Activated CD4-positive, alpha-beta T cell treated with anti-CD3 and anti-CD28 coated beads, Interleukin-2, amount 10 ng/mL, durations not matched to agents 24 days and 14 days (primary cell): ENCODE measurements at regions not wholly inside any gene's neighbourhood (a gene's known extent, or its start where the extent isn't known, plus 50 kb on each side); places are given as distances from the start of the nearest gene placed in this dataset.

ENCODE experiments used
- DNase-seq: peaks from one replicate; pipeline ENCODE4 v3.0.0; 2022
- H3K27ac Mint-ChIP-seq: one replicate; pipeline ENCODE4 v1.8.0; 2022; ENCODE audit warnings: mild to moderate bottlenecking, mixed read lengths
- H3K27me3 Mint-ChIP-seq: one replicate; pipeline ENCODE4 v1.8.0; 2022; ENCODE audit warnings: mixed read lengths
- H3K36me3 Mint-ChIP-seq: one replicate; pipeline ENCODE4 v1.8.0; 2022; ENCODE audit warnings: low read depth, mild to moderate bottlenecking, mixed read lengths
- H3K4me1 Mint-ChIP-seq: one replicate; pipeline ENCODE4 v1.8.0; 2021; ENCODE audit warnings: mixed read lengths
- H3K4me3 Mint-ChIP-seq: one replicate; pipeline ENCODE4 v1.8.0; 2022; ENCODE audit warnings: mild to moderate bottlenecking, moderate library complexity, mixed read lengths
- H3K9me3 Mint-ChIP-seq: one replicate; pipeline ENCODE4 v1.8.0; 2021; ENCODE audit warnings: mixed read lengths
- intact Hi-C: fragments of 100-400 bp; cut with micrococcal nuclease; formaldehyde crosslinking; loops from one replicate; pipeline ENCODE4 v1.15.1; 2023

DNA sequence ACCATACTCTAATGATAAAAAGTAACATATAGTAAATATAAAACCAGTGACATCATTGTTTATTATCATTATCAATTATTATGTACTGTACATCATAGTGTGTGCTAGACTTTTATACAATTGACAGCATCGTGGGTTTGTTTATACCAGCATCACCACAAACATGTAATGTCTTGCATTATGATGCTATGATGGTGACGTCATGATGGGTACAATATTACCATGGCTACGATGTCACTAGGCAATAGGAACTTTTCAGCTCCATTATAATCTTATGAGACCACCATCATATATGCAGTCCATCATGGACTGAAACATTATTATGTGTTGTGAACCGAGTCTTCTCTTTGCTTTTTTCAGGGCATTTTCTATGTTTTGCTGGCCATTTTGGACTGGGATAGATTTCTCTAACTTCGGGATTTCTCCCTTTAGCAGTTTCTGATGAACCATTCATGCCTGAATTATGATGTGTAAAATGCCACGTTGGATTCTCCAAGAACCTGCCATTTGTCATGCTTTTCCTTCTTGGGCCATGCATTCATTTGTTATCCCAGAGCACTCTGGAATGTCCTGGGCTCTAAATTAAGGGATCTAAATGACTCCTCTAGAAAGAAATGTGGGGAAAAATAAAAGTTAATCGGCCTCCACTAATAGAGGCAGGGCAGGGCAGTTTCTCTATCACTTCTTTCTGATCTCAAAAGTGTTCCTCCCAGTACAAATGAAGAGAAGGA lies 325.6 kb upstream of the TNP1 start:
- intact Hi-C loops: no loop called here
- H3K4me1 Mint-ChIP-seq: no peaks in the 10 kb centered on the region
- H3K4me3 Mint-ChIP-seq: no peak overlapping the region
- peaks cover 3% of the 10 kb centered on the region for H3K9me3 Mint-ChIP-seq
- H3K27ac Mint-ChIP-seq: no peak overlapping the region
- no peaks in the 10 kb centered on the region for H3K27me3 Mint-ChIP-seq
- no peak for DNase-seq
- no peaks in the 10 kb centered on the region for H3K36me3 Mint-ChIP-seq

DNA sequence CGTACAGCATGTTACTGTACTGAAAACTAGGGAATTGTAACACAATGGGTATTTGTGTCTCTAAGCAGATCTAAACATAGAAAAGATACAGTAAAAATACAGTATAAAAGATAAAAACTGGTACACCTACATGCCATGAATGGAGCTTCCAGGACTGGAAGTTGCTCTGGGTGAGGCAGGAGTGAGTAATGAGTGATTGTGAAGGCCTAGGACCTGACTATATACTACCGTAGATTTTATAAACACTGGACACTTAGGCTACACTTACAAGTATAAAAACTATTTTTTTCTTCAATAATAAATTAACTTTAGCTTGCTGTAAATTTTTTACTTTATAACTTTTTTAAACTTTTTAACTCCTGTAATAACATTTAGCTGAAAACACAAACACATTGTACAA lies 324.4 kb upstream of the TNP1 start:
- no peak overlapping the region for H3K4me3 Mint-ChIP-seq
- H3K4me1 Mint-ChIP-seq: no peaks in the 10 kb centered on the region
- H3K27me3 Mint-ChIP-seq: no peaks in the 10 kb centered on the region
- DNase-seq: no peak
- no peaks in the 10 kb centered on the region for H3K36me3 Mint-ChIP-seq
- no peak overlapping the region for H3K27ac Mint-ChIP-seq
- intact Hi-C loops: no loop called here
- H3K9me3 Mint-ChIP-seq: peaks cover 4% of the 10 kb centered on the region

DNA sequence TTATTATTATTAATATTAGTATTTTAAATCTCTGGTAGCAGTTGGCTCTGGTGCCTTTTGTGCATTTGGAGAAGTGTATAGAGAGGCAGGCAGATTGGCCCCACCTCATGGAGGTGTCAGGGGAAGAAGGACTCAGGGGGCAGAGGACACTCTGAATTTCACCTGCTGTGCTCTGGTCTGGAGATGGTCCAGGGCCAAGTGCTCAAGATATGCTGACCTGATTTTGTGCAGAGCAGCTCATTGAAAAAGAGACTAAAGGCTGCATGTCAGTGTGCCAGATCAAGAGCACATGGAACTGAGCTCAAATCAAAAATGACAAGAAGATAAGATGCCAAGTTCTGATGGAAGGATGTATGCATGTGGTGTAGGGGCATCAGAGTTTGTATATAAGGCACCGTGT lies 323.6 kb upstream of the TNP1 start:
- peaks cover 9% of the 10 kb centered on the region for H3K9me3 Mint-ChIP-seq
- no peaks in the 10 kb centered on the region for H3K4me1 Mint-ChIP-seq
- DNase-seq: no peak
- intact Hi-C loops: no loop called here
- peaks cover 2% of the 10 kb centered on the region for H3K27me3 Mint-ChIP-seq
- no peak overlapping the region for H3K4me3 Mint-ChIP-seq
- H3K27ac Mint-ChIP-seq: no peak overlapping the region
- no peaks in the 10 kb centered on the region for H3K36me3 Mint-ChIP-seq

DNA sequence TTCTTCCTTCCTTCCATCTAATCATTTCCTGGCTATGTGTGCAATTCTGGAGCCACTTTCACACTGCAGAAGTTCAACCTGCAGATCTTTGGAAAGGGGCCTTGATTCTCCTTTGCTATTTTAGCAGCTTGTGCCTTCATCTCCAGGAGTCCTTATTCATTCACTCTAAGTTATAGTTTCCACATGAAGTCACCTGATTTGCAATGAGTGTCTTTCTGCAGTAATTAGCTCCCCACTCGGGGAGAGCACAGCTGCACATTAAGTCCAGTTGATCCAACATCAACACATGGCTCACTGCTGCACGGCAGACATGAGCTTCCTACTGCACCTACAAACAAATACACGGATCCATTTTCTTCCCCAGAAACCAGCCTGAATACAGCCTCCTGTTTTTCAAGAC lies 323.1 kb upstream of the TNP1 start:
- H3K27ac Mint-ChIP-seq: no peak overlapping the region
- peaks cover 4% of the 10 kb centered on the region for H3K27me3 Mint-ChIP-seq
- intact Hi-C loops: no loop called here
- H3K4me1 Mint-ChIP-seq: no peaks in the 10 kb centered on the region
- H3K9me3 Mint-ChIP-seq: peaks cover 13% of the 10 kb centered on the region
- H3K4me3 Mint-ChIP-seq: no peak overlapping the region
- DNase-seq: no peak
- H3K36me3 Mint-ChIP-seq: no peaks in the 10 kb centered on the region

DNA sequence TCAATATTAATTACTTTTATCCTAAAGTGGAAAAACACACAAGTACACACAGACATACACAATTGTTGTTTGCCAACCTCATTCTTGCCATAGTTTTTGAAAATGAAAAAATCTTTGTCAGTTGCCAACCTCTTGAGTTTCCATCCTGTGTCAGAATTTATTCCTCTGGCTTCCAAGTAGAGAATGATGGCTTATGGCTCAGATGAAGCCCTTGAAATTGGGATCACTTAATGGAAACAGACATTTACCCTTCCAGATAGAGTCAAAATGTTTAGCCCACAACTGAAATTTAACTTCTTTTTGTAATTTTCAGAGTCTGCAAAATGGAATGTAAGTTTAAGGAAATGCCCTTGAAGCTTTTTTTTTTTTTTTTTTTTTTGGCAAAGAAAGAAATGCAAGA lies 321.6 kb upstream of the TNP1 start:
- Mint-ChIP-seq H3K9me3 (peaks cover 16% of the 10 kb centered on the region), H3K36me3 (no peaks in the 10 kb centered on the region), H3K4me1 (no peaks in the 10 kb centered on the region), H3K27me3 (peaks cover 4% of the 10 kb centered on the region), H3K4me3 (no peak overlapping the region), H3K27ac (no peak overlapping the region)
- intact Hi-C loops: no loop called here
- DNase-seq: no peak

DNA sequence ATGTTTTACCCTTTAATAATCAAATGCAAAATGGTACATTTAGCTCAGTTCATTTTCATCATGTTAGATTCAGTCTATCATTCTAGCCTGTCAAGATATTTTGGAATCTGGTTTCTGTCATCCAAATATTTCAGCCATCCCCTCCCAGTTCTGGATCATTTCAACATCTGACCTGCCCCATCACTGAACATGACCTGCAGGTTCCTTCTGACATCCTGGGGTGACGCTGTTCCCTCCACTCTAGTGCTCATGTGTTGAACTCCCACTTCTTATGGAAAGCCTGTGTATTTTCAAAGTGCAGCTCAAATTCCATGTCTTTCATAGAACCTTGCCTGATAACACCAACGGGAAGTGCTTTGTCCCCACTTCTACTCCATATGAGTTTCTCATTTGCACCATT lies 320.0 kb upstream of the TNP1 start:
- Mint-ChIP-seq H3K27ac (no peak overlapping the region), H3K9me3 (peaks cover 19% of the 10 kb centered on the region)

DNA sequence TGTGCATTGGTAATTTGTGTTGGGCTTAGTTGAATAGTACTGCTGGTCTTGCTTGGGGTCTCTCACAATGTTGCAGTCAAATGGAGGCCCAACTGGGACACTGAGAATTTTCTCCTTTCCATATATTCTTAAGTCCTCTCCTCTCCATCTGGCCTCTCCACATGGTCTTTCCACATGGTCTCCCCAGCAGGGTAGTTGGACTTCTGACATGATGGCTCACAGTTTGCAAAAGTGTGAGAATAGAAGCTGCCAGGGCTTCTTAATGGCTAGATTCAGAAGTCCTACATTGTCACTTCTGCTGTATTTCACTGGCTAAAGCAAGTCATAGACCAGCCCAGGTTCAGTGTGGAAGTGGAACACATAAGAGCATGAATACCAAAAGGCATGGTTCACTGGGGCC lies 318.5 kb upstream of the TNP1 start:
- H3K36me3 Mint-ChIP-seq: no peaks in the 10 kb centered on the region
- H3K4me1 Mint-ChIP-seq: no peaks in the 10 kb centered on the region
- no peak overlapping the region for H3K4me3 Mint-ChIP-seq
- no peak for DNase-seq
- intact Hi-C loops: no loop called here
- peaks cover 19% of the 10 kb centered on the region for H3K9me3 Mint-ChIP-seq
- H3K27me3 Mint-ChIP-seq: peaks cover 8% of the 10 kb centered on the region
- H3K27ac Mint-ChIP-seq: no peak overlapping the region

More for the DNA sequence above, 320.0 kb upstream of the TNP1 start:
- Mint-ChIP-seq H3K27me3 (peaks cover 4% of the 10 kb centered on the region), H3K4me3 (no peak overlapping the region), H3K36me3 (no peaks in the 10 kb centered on the region), H3K4me1 (no peaks in the 10 kb centered on the region)
- no peak for DNase-seq
- intact Hi-C loops: no loop called here

DNA sequence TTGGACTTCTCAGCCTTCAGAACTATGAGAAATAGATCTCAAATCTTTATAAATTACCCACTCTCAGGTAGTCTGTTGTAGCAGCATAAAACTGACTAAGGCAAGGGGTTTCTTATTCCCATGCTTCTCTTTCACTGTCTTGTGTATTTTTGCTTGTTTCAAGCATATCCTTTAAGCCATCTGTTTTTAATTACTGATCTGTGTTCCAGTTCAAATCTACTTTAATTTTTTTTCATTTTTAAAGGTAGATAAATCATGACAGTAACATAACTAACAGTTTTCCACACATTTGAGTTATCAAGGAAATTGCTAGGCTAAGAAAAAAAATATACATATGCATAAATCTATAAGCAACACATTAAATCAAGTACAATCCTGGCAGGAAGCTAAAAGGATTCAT lies 317.9 kb upstream of the TNP1 start:
- Mint-ChIP-seq H3K27me3 (peaks cover 8% of the 10 kb centered on the region), H3K27ac (no peak overlapping the region), H3K4me1 (no peaks in the 10 kb centered on the region), H3K9me3 (peaks cover 19% of the 10 kb centered on the region), H3K36me3 (no peaks in the 10 kb centered on the region), H3K4me3 (no peak overlapping the region)
- no peak for DNase-seq
- intact Hi-C loops: no loop called here

DNA sequence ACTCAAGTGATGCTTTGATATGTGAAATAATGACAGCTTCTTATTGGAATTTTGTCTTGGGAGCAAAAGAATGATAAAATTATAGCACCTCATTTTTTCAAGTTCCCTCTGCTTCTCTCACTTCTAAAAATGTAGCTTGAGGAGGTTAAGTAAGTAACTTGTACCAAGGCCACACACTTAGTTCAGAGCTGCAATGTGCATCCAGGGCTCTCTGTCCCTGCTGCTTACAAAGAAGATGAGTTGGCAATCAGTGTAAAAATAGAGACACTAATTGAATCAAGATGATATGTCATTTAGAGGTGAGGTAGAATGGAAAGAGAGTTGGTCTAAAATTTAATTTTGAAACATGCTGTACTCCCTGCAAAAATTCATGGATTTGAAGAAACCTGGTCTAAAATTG lies 312.0 kb upstream of the TNP1 start:
- Mint-ChIP-seq H3K4me3 (no peak overlapping the region), H3K9me3 (peaks cover 14% of the 10 kb centered on the region), H3K4me1 (no peaks in the 10 kb centered on the region), H3K27ac (no peak overlapping the region), H3K36me3 (no peaks in the 10 kb centered on the region), H3K27me3 (peaks cover 10% of the 10 kb centered on the region)
- DNase-seq: no peak
- intact Hi-C loops: no loop called here

DNA sequence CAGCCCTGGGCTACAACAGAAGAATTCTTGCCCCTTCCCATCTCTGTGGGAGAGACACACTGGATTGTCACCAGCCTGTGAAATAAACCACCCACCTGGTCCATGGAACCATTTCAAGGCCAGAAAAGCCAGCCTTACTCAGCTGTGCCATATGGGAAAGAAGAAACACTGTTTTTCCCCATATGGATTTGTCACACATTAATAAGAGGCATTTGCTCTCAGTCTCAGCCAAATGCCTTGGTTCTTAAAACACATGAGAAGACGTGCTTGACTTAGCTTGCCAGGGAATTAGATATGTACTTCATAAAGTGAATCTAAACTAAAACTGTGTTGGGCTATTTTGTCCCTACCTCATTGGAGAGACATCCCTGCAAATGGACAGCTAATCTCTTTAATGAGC lies 308.6 kb upstream of the TNP1 start:
- Mint-ChIP-seq H3K27ac (no peak overlapping the region), H3K4me1 (no peaks in the 10 kb centered on the region), H3K36me3 (no peaks in the 10 kb centered on the region), H3K27me3 (peaks cover 9% of the 10 kb centered on the region), H3K9me3 (peaks cover 8% of the 10 kb centered on the region), H3K4me3 (no peak overlapping the region)
- no peak for DNase-seq
- intact Hi-C loops: no loop called here

DNA sequence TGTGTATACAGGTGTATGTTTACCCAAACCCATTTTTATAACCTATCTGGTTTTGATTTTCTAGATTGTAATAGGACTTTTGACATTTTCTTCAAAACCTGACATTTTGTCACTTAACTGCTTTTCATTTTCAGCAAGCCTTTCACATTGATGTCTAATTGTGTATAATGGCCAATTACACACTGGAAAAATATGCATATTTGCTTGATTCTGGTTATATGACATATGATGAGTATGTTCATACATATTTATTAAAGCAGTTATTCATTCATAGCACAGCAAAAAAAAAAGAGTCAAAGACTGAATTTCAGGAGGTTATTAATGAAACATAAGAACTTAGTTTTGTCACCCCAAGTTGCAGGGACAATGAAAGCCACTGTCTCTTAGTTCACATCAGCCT lies 307.7 kb upstream of the TNP1 start:
- Mint-ChIP-seq H3K27me3 (peaks cover 9% of the 10 kb centered on the region), H3K9me3 (peaks cover 8% of the 10 kb centered on the region), H3K27ac (no peak overlapping the region), H3K4me3 (no peak overlapping the region), H3K36me3 (no peaks in the 10 kb centered on the region), H3K4me1 (peaks cover 8% of the 10 kb centered on the region)
- DNase-seq: no peak
- intact Hi-C loops: no loop called here

DNA sequence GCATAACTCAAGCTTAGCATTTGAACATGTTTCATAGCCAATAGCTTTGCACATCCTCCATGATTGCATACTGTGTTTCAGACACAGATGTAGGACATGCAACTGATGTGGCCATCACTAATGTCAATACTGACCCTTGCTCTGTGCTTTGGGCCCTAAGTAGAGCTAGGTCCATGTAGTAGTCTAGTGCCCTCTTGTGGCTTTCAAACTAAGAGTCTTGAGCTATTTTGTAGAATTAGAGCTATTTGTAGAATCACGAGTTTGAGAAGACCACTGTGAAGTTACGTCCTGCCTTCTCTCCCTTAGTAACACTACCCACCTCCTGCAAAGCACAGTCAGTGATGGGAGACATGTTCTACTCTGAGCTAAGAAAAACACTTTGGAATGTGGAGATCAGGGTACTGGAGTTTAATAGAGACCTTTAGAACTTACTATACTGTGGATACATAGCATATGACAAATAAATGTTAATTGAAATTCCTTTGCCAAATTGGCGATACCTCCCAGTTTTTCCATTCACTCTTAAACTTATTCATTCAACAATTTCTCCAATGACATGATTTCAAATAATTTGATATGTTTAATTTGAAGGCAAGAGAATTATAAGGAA lies 306.5 kb upstream of the TNP1 start:
- Mint-ChIP-seq H3K36me3 (no peaks in the 10 kb centered on the region), H3K9me3 (peaks cover 5% of the 10 kb centered on the region), H3K4me3 (no peak overlapping the region), H3K4me1 (peaks cover 20% of the 10 kb centered on the region), H3K27ac (no peak overlapping the region), H3K27me3 (peaks cover 9% of the 10 kb centered on the region)
- no peak for DNase-seq
- intact Hi-C loops: loop anchor here (1.0 kb wide), 3 partner anchors 389 to 547 kb away; no protein-coding TSS in a partner anchor

DNA sequence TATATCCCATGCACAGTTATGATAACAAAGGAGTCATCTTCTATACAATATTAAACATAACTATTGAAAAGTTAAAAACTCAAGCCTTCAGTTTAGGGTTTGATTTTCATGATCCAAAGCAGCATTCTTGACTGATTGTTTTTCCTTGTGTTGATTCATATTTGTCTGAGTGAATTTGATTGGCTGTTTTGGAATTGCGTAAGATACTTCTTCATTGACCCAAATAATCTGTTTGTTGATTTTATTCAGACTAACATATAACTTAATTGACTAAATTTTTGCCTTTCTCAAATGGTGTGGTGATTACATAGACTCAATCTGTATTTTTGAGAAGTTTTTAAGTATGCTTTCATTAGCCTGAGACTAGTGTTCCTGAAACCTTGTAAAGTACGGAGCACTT lies 305.7 kb upstream of the TNP1 start:
- H3K36me3 Mint-ChIP-seq: no peaks in the 10 kb centered on the region
- H3K4me1 Mint-ChIP-seq: peaks cover 24% of the 10 kb centered on the region
- intact Hi-C loops: no loop called here

DNA sequence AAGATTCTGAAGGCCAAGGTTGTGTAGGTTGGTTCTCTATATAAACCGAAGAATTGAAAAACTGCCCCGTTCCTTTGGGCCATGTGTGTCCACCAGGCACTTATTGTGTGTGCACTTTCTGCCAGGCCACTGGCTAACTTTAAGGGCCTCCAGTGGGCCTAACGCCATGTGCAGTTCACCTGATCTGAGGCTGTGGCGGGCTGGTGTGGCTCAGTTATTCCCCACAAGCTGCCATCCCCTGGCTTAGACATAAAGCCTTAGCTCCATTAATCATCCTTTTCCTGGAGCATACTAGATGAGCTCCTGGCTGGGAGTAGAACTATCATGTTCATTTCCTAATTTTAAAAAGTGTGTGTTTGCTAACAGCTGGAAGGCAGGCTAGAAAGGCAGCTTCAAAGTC lies 304.1 kb upstream of the TNP1 start:
- peaks cover 5% of the 10 kb centered on the region for H3K27me3 Mint-ChIP-seq
- no peak overlapping the region for H3K27ac Mint-ChIP-seq
- no peaks in the 10 kb centered on the region for H3K36me3 Mint-ChIP-seq
- no peaks in the 10 kb centered on the region for H3K9me3 Mint-ChIP-seq
- H3K4me1 Mint-ChIP-seq: peaks cover 24% of the 10 kb centered on the region
- intact Hi-C loops: loop anchor here (5.0 kb wide), 2 partner anchors 77 to 307 kb away; no protein-coding TSS in a partner anchor
- no peak for DNase-seq
- no peak overlapping the region for H3K4me3 Mint-ChIP-seq

More for the DNA sequence above, 305.7 kb upstream of the TNP1 start:
- Mint-ChIP-seq H3K27me3 (peaks cover 7% of the 10 kb centered on the region), H3K9me3 (no peaks in the 10 kb centered on the region), H3K4me3 (no peak overlapping the region), H3K27ac (no peak overlapping the region)
- no peak for DNase-seq
